ENCODE measurements at regions not wholly inside any gene's neighbourhood (a gene's known extent, or its start where the extent isn't known, plus 50 kb on each side); places are given as distances from the start of the nearest gene placed in this dataset.
"Not testable (repeated sequence)": the region's sequence is repeated elsewhere in the genome, so short reads cannot be mapped to it uniquely, and the experiment has no call there.

GRCh38 chr9:10835791-10836463, 223.1 kb upstream of the PTPRD start:
- DNase-seq (ENCODE audit: low read depth), result no peak

GRCh38 chr9:10843151-10843550, 230.3 kb upstream of the PTPRD start:
- DNase-seq (ENCODE audit: low read depth), result peak; percentile 13

DNA sequence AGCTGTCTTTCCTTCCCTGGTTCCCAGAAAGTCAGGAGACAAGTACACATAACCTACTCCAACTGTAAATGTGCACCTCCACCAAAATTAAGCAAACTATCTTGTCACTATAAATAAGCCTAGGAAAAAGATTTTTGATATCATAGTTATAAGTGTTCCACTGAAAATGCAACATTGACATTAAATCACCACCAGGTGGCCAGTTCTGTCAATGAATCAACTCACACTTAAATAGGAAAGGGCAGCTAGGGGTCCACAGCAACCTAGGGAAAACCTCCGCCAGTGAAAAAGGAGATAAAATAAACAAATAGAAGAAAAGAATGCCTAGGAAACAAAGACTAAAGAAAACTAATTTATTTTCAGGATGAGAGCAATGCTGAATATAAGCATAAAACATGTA, 243.0 kb upstream of the PTPRD start:
- no peak for DNase-seq (ENCODE audit: low read depth)

- DNase-seq (ENCODE audit: low read depth), result no peak
Observed at GRCh38 chr9:10858817-10859216, 246.0 kb upstream of the PTPRD start.

GRCh38 chr9:10863476-10863875, 250.7 kb upstream of the PTPRD start:
- no peak for DNase-seq (ENCODE audit: low read depth)

- DNase-seq (ENCODE audit: low read depth), result no peak
Observed at GRCh38 chr9:10867194-10867593, 254.4 kb upstream of the PTPRD start.

DNA sequence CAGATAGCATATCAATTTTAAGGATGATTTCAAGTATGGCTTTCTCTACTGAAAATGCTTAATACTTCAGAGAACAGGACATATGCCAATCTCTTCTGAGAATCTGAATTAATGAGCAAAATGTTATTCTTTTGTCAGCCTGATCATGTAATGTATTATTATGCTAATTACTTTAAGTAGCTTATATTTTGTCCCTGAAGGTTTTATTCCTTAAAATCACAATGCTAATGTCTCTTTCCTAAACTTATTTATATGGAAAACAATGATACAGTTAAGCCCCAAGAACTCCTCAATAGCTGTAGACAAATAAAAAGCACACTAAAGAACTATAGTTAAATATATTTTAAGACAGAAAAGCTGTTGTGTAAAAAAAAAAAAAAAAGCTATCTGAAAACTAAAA, 256.9 kb upstream of the PTPRD start:
- DNase-seq (ENCODE audit: low read depth), result no peak

GRCh38 chr9:10873999-10874398, 261.2 kb upstream of the PTPRD start:
- DNase-seq (ENCODE audit: low read depth), result no peak

GRCh38 chr9:10875752-10876151, 262.9 kb upstream of the PTPRD start:
- DNase-seq (ENCODE audit: low read depth), result no peak

DNA sequence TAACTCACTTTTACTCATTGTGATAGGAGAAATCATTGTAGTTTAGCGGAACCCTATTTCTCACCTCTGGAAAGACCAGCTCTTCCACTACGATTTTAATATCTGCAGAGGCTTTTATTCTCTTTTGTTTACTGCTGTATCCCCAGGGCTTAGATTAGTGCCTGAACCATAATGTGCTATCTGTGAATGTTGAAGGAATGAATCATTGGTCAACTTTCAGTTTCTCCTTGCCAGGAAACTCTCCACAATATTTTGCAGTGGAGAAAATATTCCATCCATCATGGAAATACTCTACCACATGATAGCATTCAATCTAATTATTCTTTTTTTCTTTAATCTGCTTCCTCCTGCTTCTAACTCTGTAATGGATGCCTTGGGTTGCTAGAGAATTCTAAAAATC, 263.5 kb upstream of the PTPRD start:
- no peak for DNase-seq (ENCODE audit: low read depth)

DNA sequence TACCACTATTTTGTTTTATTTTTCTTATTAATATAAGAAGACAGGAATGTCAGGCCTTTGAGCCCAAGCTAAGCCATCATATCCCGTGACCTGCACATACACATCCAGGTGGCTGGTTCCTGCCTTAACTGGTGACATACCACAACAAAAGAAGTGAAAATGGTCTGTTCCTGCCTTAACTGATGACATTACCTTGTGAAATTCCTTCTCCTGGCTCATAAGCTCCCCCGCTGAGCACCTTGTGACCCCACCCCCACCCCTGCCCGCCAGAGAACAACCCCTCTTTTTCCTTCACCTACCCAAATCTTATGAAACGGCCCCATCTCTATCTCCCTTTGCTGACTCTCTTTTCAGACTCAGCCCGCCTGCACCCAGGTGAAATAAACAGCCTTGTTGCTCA, 277.5 kb upstream of the PTPRD start:
- not testable (repeated sequence) for DNase-seq (ENCODE audit: low read depth)

DNA sequence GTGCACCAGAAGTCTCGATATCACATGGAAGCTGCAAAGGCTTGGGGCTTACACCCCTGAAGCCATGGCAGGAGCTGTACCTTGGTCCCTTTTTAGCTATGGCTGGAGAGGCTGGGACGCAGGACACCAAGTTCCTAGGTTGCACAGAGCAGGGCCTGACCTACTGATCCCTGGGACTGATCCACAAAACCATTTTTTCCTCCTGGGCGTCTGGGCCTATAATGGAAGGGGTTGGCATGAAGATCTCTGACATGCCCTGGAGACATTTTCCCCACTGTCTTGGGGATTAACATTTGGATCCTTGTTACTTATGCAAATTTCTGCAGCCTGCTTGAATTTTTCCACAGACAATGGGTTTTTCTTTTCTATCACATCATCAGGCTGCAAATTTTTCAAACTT, 286.7 kb upstream of the PTPRD start:
- no peak for DNase-seq (ENCODE audit: low read depth)

DNA sequence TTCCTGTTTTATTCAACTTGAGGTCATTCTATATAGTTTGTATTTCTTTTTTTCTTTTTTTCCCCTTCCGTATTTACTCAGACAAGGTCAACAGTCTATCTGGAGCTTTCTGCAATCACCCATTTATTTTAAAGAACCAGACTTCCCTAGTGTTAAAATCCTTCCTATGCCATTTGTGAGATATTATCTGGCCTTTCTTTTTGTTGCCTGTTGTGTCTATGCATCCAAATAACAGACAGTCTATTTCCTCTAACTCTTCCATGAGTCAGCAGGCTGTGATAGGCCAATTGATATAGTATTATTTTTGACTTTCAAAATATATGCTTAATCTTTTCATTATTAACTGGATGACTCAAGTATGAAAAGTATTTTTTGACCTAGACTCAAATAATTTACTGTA, 291.2 kb upstream of the PTPRD start:
- no peak for DNase-seq (ENCODE audit: low read depth)

DNA sequence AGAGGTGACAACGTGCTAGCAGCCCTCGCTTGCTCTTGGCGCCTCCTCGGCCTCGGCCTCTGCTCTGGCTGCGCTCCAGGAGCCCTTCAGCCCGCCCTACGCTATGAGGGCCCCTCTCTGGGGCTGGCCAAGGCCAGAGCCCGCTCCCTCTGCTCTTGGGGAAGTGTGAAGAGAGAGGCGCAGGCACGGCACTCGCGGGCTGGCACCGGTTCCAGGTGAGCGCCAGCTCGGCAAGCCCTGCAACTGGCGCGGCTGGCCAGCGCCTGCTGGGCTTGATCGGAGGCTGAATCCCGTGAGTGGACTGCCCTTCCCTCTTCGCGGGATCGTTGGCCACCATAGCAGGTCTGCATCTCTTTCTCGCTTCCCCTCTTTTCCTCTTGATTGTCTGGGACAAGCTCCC, 298.0 kb upstream of the PTPRD start:
- no peak for DNase-seq (ENCODE audit: low read depth)

DNA sequence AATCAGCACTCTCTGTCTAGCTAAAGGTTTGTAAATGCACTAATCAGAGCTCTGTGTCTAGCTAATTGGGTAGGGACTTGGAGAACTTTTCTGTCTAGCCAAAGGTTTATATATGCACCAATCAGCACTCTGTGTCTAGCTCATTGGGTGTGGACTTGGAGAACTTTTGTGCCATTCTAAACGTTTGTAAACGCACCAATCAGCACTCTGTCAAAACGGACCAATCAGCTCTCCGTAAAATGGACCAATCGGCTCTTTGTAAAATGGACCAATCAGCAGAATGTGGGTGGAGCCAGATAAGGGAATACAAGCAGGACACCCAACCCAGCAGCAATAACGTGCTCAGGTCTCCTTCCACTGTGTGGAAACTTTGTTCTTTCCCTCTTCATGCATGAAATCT, 298.6 kb upstream of the PTPRD start:
- DNase-seq (ENCODE audit: low read depth), result no peak

- no peak for DNase-seq (ENCODE audit: low read depth)
Observed at GRCh38 chr9:10917001-10917400, 304.2 kb upstream of the PTPRD start.

DNA sequence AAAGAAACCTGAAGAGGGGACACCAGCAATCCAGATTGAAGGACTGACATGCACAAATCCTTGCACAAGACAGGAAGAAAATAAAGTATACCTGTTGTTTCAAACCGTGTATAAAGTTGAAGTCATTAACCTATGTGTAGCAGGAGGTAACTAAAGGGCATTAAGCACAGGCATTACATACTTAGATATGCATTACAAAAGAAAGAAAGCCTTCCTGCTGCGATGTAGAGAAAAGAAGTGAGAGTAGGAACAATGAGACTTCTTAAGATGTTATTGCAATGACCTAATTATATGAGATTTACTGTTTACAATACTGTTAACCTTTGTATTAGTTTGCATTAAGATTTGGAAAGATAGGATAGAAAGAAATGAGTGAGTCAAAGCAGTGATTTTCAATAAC, 308.9 kb upstream of the PTPRD start:
- DNase-seq (ENCODE audit: low read depth), result no peak

GRCh38 chr9:10925896-10926295, 313.1 kb upstream of the PTPRD start:
- no peak for DNase-seq (ENCODE audit: low read depth)

- DNase-seq (ENCODE audit: low read depth), result no peak
Observed at GRCh38 chr9:10928372-10928771, 315.6 kb upstream of the PTPRD start.

- no peak for DNase-seq (ENCODE audit: low read depth)
Observed at GRCh38 chr9:10930081-10930480, 317.3 kb upstream of the PTPRD start.

DNA sequence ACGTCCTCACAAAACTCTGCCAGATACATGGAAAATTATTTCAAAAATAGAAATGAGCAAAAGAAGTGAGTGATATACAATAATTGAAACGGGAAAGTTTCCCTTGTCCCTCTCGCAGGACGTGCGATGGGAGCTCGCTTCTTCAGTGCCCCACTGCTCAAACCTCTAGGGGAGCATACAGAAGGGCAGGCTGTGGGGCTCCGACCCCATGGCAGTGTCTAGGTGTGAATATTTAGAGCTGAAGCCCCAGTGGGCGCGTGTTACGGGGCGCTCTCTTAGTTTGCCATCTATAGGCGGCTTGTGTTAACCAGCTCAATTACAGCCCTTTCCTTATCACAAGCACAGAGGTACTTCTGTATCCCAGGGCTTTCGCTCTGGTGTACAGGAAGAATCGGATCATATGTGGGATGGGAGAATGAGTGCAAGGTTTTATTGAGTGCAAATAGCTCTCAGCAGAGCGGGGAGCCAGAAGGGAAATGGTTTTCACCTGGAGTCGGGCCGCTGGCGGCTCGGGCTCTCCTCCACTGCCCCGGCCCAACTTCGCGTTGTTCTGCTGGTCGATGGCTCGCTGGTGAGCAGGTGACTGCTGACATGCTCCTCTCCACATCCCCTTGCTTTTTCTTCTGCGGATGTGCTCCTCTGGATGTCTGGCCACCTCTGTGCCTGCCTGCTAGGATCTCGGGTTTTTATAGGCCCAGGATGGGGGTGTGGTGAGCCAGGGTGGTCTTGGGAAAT, 334.0 kb upstream of the PTPRD start:
- DNase-seq (ENCODE audit: low read depth), result no peak

GRCh38 chr9:10957878-10958277, 345.1 kb upstream of the PTPRD start:
- no peak for DNase-seq (ENCODE audit: low read depth)

DNA sequence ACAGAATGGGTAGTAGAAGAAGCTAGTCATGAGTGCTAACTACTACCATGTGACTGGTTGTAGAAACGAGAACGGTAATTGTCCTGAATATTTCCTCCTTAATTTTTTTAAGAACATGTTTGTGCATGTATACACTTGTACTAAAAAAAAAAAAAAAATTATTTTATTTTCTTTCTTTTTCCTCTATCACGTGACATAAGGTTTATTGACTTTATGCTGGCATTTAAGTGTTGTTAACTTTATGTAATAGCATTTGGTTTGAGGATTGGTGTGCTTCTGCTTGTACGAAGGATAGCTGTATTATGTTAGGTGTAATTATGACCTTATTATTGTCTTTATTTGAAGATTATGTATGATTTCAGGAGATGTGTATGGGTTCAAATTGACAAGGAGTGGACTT, 349.1 kb upstream of the PTPRD start:
- no peak for DNase-seq (ENCODE audit: low read depth)

GRCh38 chr9:10983251-10983650, 370.4 kb upstream of the PTPRD start:
- no peak for DNase-seq (ENCODE audit: low read depth)

Data from forelimb muscle (tissue), 1 donor.